HG03196 (cell line): ENCODE measurements at regions not wholly inside any gene's neighbourhood (a gene's known extent, or its start where the extent isn't known, plus 50 kb on each side); places are given as distances from the start of the nearest gene placed in this dataset.

Experiments
- ATAC-seq: cut with Tn5 transposase; IDR thresholded peaks from one replicate; pipeline ENCODE4 v1.9.1; 2021; ENCODE audit not compliant: unreplicated experiment

DNA sequence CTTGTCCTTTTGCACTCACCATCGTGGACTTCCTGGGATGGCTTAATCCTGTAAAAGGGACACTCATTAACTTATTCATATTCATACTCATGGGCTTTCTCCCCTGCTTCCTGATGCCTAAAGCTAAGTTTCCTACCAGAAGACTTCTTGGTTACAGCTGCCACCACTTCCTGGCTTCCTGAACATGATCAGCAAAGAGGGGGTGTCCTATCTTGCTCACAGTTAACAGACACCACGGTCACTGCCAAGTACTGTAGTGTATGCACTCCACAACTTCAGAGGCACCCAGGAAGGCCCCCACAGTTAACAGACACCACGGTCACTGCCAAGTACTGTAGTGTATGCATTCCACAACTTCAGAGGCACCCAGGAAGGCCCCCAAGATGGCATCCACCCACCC, 177.8 kb downstream of the SIPA1L2 start:
- ATAC-seq = no peak

- no peak for ATAC-seq
Measured at GRCh38 chr1:232451506-232451905, 178.4 kb downstream of the SIPA1L2 start.

DNA sequence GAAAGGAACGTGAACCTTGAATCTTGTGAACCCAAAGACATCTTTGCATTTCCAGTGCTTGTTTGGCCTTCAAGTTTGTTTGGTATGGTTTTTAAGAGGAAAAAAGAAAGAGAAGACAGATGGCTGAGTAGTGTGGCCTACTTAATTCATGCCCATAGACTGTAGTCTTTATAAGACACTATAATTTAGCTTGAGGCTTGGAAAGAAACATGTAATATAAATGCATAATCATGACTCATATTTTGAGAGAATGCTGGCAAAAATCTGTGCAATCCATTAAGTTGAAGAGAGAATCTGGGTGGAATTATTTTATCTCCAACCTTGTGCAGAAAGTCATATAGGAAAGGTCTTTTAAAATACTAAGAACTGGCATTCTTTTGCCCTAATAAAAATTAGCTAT, 179.3 kb downstream of the SIPA1L2 start:
- ATAC-seq = no peak

DNA sequence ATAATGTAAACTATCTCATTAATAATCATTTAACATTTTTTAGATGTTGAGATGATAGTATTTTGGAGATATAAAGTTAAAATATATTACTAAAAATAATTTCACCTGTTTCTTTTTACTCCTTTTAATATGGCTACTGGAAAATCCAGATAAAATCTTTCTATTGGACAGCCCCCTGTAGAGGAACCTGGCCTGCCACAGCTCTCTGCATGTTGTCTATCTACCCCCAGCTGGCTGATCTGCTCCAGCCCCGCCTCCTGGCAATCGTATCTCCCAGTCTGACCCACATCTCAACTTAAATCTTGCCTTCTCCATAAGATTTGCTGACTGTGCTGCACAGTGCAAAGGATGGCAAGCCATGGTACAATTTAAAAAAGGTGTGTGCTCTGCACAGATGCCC, 182.8 kb downstream of the SIPA1L2 start:
- ATAC-seq = no peak

GRCh38 chr1:232445361-232446106, 184.4 kb downstream of the SIPA1L2 start:
- no peak for ATAC-seq

DNA sequence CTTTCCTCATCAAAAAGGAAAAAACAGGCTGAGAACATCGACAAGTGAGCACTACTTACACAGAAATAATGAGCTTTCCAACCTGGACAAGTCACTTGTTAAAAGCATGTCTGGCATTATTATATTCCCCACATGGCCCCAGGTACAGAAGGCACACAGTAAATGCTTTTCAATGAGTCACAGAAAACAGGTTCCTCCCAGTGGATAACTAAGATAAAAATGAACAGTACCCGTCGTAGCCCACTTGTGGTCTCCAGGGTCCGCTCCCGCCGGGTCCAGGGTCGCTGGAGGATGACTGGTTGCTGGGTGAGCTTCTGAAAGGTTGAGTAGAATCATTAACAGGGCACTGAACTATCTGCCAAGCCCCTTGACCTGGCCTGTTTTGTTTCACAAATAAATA, 186.6 kb downstream of the SIPA1L2 start:
- no peak for ATAC-seq

- ATAC-seq = no peak
Measured at GRCh38 chr1:232441036-232441411, 188.9 kb downstream of the SIPA1L2 start.

GRCh38 chr1:232440325-232441035, 189.5 kb downstream of the SIPA1L2 start:
- ATAC-seq = no peak

GRCh38 chr1:232439011-232439410, 190.9 kb downstream of the SIPA1L2 start:
- no peak for ATAC-seq

GRCh38 chr1:232438476-232438875, 191.5 kb downstream of the SIPA1L2 start:
- no peak for ATAC-seq

- ATAC-seq = no peak
Measured at GRCh38 chr1:232437510-232437909, 192.4 kb downstream of the SIPA1L2 start.

DNA sequence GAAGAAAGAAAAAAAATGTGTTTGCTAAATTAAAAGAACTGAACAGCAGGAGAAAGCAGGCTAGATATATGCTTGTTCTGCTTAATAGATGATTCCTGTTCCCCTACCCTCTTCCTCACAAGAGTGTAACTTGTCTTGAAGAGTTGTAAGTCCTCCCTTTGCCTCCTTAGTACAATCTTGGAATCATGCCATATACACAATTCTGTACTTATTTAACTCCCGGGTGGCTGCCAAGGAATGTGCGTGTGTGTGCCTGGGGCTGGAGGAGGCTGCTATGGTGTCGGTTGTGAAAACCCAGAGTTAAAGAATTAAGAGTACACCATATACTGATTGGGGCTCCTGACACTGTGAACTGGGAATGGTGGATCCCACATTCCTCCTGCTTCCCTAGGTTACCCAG, 194.2 kb downstream of the SIPA1L2 start:
- ATAC-seq = no peak

DNA sequence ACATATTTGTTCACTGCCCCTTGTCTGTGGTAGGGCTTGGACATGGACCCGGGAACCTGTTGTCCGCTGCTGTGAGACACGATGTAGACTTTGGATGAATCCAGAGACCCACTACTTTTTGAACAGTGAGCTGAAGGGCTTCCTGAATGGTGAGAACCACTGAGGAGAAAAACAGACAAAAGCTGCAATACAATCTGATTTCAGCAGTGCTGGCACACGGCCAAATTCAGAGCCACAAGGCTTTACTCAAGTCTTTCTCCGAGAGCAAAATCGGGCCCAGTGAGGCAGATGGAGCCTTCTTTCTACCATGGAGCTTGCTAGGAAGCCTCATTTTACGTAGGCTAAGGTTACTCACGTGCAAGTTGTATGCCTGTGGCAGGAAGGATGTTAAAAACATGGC, 197.6 kb downstream of the SIPA1L2 start:
- no peak for ATAC-seq

- ATAC-seq = no peak
Measured at GRCh38 chr1:232431748-232432147, 198.2 kb downstream of the SIPA1L2 start.

DNA sequence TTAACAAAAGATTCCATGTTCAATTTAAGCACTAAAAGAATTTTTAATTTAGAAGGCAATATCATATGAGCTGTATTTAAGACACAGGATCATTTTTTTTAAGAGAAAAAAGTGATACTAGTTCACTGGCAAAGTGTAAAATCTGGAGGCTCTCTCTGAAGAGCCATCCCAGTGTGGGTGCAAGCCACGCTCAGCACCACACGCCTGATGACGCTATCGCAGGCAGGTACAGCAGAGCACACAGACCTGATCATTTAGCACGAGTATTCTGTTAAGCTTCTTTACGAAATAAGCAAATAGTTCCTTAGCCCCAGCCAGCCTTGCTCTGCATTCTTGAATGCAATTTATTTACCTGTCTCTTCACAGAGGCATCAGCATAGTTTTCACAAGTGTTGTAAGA, 198.6 kb downstream of the SIPA1L2 start:
- no peak for ATAC-seq

GRCh38 chr1:232430467-232430866, 199.5 kb downstream of the SIPA1L2 start:
- no peak for ATAC-seq

DNA sequence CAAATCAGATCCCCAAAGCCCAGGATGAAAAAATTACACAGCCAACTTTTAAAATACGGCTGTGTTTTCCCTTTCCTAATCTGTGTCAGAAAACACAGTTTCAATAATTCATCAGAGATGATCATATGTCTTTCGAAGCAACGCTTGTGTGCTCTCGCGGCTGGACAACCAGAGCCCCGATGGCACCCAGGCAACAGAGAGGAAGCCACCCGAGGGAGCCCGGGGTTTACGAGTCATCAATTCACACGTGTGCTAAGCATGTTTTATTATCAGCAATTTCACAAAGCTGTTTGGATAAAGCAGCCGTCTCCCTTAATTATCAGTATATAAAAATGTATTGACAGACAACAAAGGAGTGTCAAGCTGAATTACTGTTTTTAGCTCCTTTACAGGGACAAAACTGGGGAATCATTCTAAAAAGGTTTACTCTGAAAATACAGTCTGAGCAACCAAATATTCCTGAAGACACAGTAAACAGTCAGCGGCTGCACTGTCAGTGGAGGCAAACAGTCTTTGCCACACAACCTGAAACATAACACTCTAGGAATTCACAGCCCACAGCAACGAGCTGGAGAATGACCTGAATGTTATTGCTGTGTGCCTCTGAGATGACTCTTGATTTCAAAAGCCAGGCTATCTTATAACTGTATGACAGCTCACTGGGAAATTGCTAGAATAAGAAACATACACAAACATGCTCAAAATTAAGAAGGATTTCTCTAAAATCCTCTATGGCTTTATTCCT, 201.0 kb downstream of the SIPA1L2 start:
- no peak for ATAC-seq

DNA sequence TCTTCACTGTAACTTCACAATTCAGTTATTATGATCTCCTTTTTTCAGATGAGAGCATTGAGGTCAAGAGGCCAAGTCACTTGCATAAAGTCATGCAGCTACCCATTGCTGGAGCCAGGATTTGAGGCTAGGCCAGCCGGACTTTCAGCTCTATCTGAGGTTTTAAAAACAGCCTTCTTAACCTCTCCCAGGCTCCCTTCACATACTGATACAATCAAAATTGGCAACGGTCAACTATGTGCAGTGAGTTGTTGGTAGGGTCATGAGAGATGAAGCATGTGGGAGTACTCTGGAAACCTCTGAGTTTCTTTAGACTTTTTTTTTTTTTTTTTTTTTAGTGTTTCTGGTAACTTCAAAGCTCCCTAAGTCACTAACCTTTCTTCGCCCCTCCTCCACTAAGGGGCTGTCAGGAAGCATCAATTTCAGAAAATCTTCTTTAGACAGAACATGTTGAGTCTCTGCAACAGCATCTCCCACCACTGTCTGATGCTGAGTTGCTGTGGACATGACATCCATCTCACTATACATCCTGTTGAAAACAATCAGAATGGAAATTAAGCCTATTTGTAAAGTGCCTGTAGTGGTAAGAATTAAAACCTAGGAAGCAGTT, 201.8 kb downstream of the SIPA1L2 start:
- ATAC-seq = no peak

DNA sequence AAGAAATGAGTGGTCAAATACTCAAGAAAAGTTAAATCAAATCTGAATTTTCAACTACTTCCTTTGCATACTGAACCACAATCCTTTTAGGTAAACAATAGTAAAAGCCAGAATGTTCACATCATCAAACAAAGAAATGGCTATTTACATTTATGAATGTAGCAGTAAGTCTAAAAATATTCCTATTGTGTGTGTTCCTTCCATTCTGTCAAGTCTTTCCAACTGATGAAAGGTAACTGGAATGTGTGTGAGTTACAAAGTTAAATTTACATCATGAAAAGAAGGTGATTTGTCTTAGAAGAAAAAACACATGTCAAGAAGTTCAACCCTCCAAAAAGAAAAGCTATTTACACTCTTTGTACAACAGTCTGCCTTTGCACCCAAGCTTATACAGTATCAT, 203.1 kb downstream of the SIPA1L2 start:
- no peak for ATAC-seq

- no peak for ATAC-seq
Measured at GRCh38 chr1:232425421-232425820, 204.5 kb downstream of the SIPA1L2 start.

GRCh38 chr1:232423591-232423990, 206.3 kb downstream of the SIPA1L2 start:
- ATAC-seq = no peak

DNA sequence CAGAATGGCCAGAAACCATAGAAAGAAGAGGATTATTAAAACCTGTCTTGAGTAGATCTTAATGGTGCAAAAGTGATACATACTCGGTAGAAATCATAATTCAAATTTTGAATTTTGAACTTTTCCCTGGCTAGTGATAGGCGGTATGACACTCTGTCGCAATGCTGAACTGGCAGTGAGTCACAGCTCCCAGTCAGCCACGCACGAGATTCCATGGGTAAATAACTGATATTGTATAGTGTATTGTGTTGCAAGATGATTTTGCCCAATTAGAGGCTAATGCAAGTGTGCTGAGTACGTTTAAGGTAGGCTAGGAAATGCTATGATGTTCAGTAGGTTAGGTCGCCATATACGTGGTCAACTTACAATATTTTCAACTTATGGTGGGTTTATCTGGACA, 207.0 kb downstream of the SIPA1L2 start:
- ATAC-seq = no peak
